Suprapubic skin (tissue), 4 donors: ENCODE measurements at regions not wholly inside any gene's neighbourhood (a gene's known extent, or its start where the extent isn't known, plus 50 kb on each side); places are given as distances from the start of the nearest gene placed in this dataset.
"Not testable (repeated sequence)": the region's sequence is repeated elsewhere in the genome, so short reads cannot be mapped to it uniquely, and the experiment has no call there.

Experiments
- CTCF ChIP-seq, 2 donors: fragments of 200-600 bp in 1 of 2; fragments of 450-650 bp in 1 of 2; sonication (generic) in 1 of 2; IDR thresholded peaks; one replicate each; pipeline ENCODE4 v1.5.1; 2016 to 2019; ENCODE audit warnings: antibody characterized with exemption in 2 of 2, mild to moderate bottlenecking in 1 of 2, moderate library complexity in 1 of 2
- EP300 ChIP-seq: sonication (generic); formaldehyde crosslinking; IDR thresholded peaks from one replicate; pipeline ENCODE4 v1.6.1; 2017; ENCODE audit warnings: antibody characterized with exemption
- POLR2A ChIP-seq, 2 donors: fragments of 450-650 bp; IDR thresholded peaks; one replicate each; pipeline ENCODE4 v1.6.1; 2017; ENCODE audit warnings: antibody characterized with exemption in 2 of 2, mild to moderate bottlenecking in 2 of 2, moderate library complexity in 2 of 2
- POLR2AphosphoS5 ChIP-seq, 3 donors: sonication (generic); formaldehyde crosslinking; IDR thresholded peaks; one replicate each; pipeline ENCODE4 v1.6.1; 2017; ENCODE audit warnings: antibody characterized with exemption in 3 of 3

GRCh38 chr20:30295967-30296366 is 961.5 kb upstream of the DEFB115 start:
- TF ChIP-seq POLR2AphosphoS5 (IDR thresholded peaks at IDR 0.05); EP300; CTCF (IDR thresholded peaks at IDR 0.05); POLR2A (IDR thresholded peaks at IDR 0.05): not testable (repeated sequence)
